Prostate gland (tissue), 2 donors: ENCODE measurements at regions not wholly inside any gene's neighbourhood (a gene's known extent, or its start where the extent isn't known, plus 50 kb on each side); places are given as distances from the start of the nearest gene placed in this dataset.

ENCODE experiments used
- DNase-seq: peaks from one replicate; pipeline ENCODE4 v3.0.0-alpha.2; 2019; ENCODE audit warnings: low spot score
- H3K27ac ChIP-seq, 2 donors: fragments of 200-600 bp; sonication (generic); 2 replicates each; pipeline ENCODE4 v1.5.1; 2017 to 2019
- H3K27me3 ChIP-seq: fragments of 200-600 bp; sonication (generic); replicated peaks from 2 replicates; pipeline ENCODE4 v1.5.1; 2019; ENCODE audit not compliant: insufficient read depth
- H3K36me3 ChIP-seq, 2 donors: fragments of 200-600 bp; sonication (generic); 1 replicate in 1 of 2; 2 replicates in 1 of 2; pipeline versions ENCODE4 v1.5.1 to v1.8.1; 2017 to 2019
- H3K4me1 ChIP-seq: fragments of 200-600 bp; sonication (generic); replicated peaks from 2 replicates; pipeline ENCODE4 v1.5.1; 2019
- H3K4me3 ChIP-seq, 2 donors: fragments of 200-600 bp; sonication (generic); 2 replicates each; pipeline ENCODE4 v1.5.1; 2017 to 2019
- H3K9me3 ChIP-seq: fragments of 200-600 bp; sonication (generic); 2 replicates; pipeline ENCODE4 v1.5.1; 2017
- CTCF ChIP-seq, 4 experiments: fragments of 200-600 bp in 2 of 4; fragments of 450-650 bp in 2 of 4; sonication (generic) in 2 of 4; IDR thresholded peaks; 1 replicate in 3 of 4; 2 replicates in 1 of 4; pipeline ENCODE4 v1.5.1; 2016 to 2019; ENCODE audit warnings: antibody characterized with exemption in 4 of 4, mild to moderate bottlenecking in 2 of 4, moderate library complexity in 2 of 4
- POLR2A ChIP-seq: fragments of 450-650 bp; IDR thresholded peaks from one replicate; pipeline ENCODE4 v1.6.1; 2016; ENCODE audit warnings: antibody characterized with exemption, mild to moderate bottlenecking
- POLR2AphosphoS5 ChIP-seq: sonication (generic); formaldehyde crosslinking; IDR thresholded peaks from one replicate; pipeline ENCODE4 v1.6.1; 2017; ENCODE audit warnings: antibody characterized with exemption
- WGBS: methylation state at CpG from one replicate; pipeline ENCODE4 v1.1.5; 2018; 5-methylcytosine and 5-hydroxymethylcytosine counted together
- intact Hi-C: fragments of 100-400 bp; cut with DNase I; formaldehyde crosslinking; loops from one replicate; pipeline ENCODE4 v1.14.2; 2022

GRCh38 chrX:38999967-39000745 is 198.9 kb downstream of the MID1IP1 start:
- H3K27ac ChIP-seq, result no peak overlapping the region
- WGBS, result 47% methylated on average over 2 of the region's 2 CpGs
- intact Hi-C loops, result no loop called here
- H3K36me3 ChIP-seq, result no peaks in the 10 kb centered on the region
- no peaks in the 10 kb centered on the region for H3K9me3 ChIP-seq
- no peaks in the 10 kb centered on the region for H3K4me1 ChIP-seq
- TF ChIP-seq CTCF (IDR thresholded peaks at IDR 0.05), result no peak
- DNase-seq, result no peak
- no peaks in the 10 kb centered on the region for H3K27me3 ChIP-seq
- no peak overlapping the region for H3K4me3 ChIP-seq

DNA sequence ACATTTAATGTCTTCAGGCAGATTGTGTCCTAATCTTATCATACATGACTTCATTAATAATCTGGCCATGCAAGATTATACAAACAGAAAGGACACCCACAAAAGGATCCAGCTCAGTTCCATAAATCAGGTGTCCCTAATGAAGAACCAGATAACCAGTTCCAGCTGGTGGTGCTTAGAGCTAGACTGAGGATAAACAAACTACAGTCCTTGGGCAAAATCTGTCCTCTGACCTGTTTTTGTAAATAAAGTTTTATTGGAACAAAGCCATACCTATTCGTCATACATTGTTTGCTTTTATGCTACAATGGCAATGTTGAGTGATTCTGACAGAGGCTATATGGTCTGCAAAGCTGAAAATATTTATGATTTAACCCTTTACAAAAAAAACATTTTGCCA is 199.5 kb downstream of the MID1IP1 start:
- no peaks in the 10 kb centered on the region for H3K27me3 ChIP-seq
- H3K27ac ChIP-seq, result no peak overlapping the region
- TF ChIP-seq POLR2A (no peak), CTCF (IDR thresholded peaks at IDR 0.05) (no peak), POLR2AphosphoS5 (no peak)
- intact Hi-C loops, result no loop called here
- no peaks in the 10 kb centered on the region for H3K4me1 ChIP-seq
- 18% methylated on average over 1 of the region's 1 CpG for WGBS
- no peak for DNase-seq
- H3K4me3 ChIP-seq, result no peak overlapping the region
- H3K36me3 ChIP-seq, result no peaks in the 10 kb centered on the region
- H3K9me3 ChIP-seq, result no peaks in the 10 kb centered on the region

- DNase-seq, result no peak
- 17% methylated on average over 1 of the region's 1 CpG for WGBS
- H3K9me3 ChIP-seq, result no peaks in the 10 kb centered on the region
- H3K27me3 ChIP-seq, result no peaks in the 10 kb centered on the region
- no peaks in the 10 kb centered on the region for H3K4me1 ChIP-seq
- H3K27ac ChIP-seq, result no peak overlapping the region
- no peaks in the 10 kb centered on the region for H3K36me3 ChIP-seq
- H3K4me3 ChIP-seq, result no peak overlapping the region
- TF ChIP-seq POLR2A (no peak), CTCF (IDR thresholded peaks at IDR 0.05) (no peak), POLR2AphosphoS5 (no peak)
- intact Hi-C loops, result no loop called here
These were observed 201.2 kb downstream of the MID1IP1 start for GRCh38 chrX:39002466-39002865.

- intact Hi-C loops, result no loop called here
- WGBS, result 88% methylated on average over 4 of the region's 4 CpGs
- H3K27ac ChIP-seq, result no peak overlapping the region
- DNase-seq, result no peak
- no peaks in the 10 kb centered on the region for H3K27me3 ChIP-seq
- no peaks in the 10 kb centered on the region for H3K36me3 ChIP-seq
- no peaks in the 10 kb centered on the region for H3K4me1 ChIP-seq
- TF ChIP-seq POLR2AphosphoS5 (no peak), CTCF (IDR thresholded peaks at IDR 0.05) (no peak), POLR2A (no peak)
- H3K9me3 ChIP-seq, result no peaks in the 10 kb centered on the region
- no peak overlapping the region for H3K4me3 ChIP-seq
These were observed 207.3 kb downstream of the MID1IP1 start for GRCh38 chrX:39008549-39008948.
